GM12878 (cell line): ENCODE measurements at regions not wholly inside any gene's neighbourhood (a gene's known extent, or its start where the extent isn't known, plus 50 kb on each side); places are given as distances from the start of the nearest gene placed in this dataset.

ENCODE experiments used
- ATAC-seq: fragments of 200-7000 bp; cut with Tn5 transposase; 3 replicates; pipeline ENCODE4 v1.9.1; 2020; ENCODE audit warnings: mild to moderate bottlenecking, moderate library complexity
- BruUV-seq: library from RNA; stranded (reverse); fragments of 400-500 nt; replicated peaks from 2 replicates; lab custom pipeline; 2021; lab: Mats Ljungman, UMichigan
- CTCF ChIA-PET: fragments of 300-600 bp; sonication (Branson Sonifier 250); formaldehyde crosslinking; extraction: SDS; loops from one replicate; lab custom pipeline; 2021; ENCODE audit warnings: inconsistent platforms; lab: Yijun Ruan, JAX
- POLR2A ChIA-PET: fragments of 350-600 bp; formaldehyde crosslinking; extraction: SDS; loops from one replicate; lab custom pipeline; 2021; ENCODE audit warnings: inconsistent platforms; lab: Charles Lee
- RAD21 ChIA-PET: fragments of 300-600 bp; sonication (Branson Sonifier 250); formaldehyde crosslinking; loops from one replicate; lab custom pipeline; 2023; ENCODE audit warnings: antibody characterized with exemption; ENCODE audit not compliant: unreplicated experiment; lab: Charles Lee
- SMC1A ChIA-PET: fragments of 300-600 bp; sonication (Branson Sonifier 250); formaldehyde crosslinking; loops from one replicate; lab custom pipeline; 2023; ENCODE audit not compliant: unreplicated experiment, uncharacterized antibody; lab: Charles Lee
- DNase-seq: peaks from one replicate; pipeline ENCODE4 v3.0.0-alpha.2; 2011; ENCODE audit warnings: low read depth, low spot score
- FAIRE-seq: peaks from 3 replicates; lab custom pipeline; 2011; peaks lifted over from hg19 to GRCh38; lab: Jason Lieb, UNC
- H2AFZ ChIP-seq: 2 replicates; pipeline ENCODE4 v1.6.0; 2011; ENCODE audit warnings: low read depth, low read length, control low read depth; ENCODE audit not compliant: control insufficient read depth
- H3K27ac ChIP-seq: 2 replicates; pipeline ENCODE4 v1.5.1; 2011; ENCODE audit warnings: control low read depth; ENCODE audit not compliant: control insufficient read depth, insufficient read depth
- H3K27me3 ChIP-seq, 2 experiments: replicated peaks in 1 of 2; 2 replicates each; pipeline versions ENCODE4 v1.6.0 to v1.6.1; 2011; ENCODE audit warnings: low read length in 1 of 2; ENCODE audit not compliant: control insufficient read depth in 2 of 2, insufficient read depth in 2 of 2
- H3K36me3 ChIP-seq, 2 experiments: 2 replicates each; pipeline ENCODE4 v1.5.1; 2011; ENCODE audit warnings: low read length in 1 of 2; ENCODE audit not compliant: control insufficient read depth in 2 of 2, insufficient read depth in 2 of 2
- H3K4me1 ChIP-seq: 2 replicates; pipeline ENCODE4 v1.6.1; 2011; ENCODE audit warnings: mild to moderate bottlenecking, low read length, moderate library complexity, mixed read lengths; ENCODE audit not compliant: control insufficient read depth, insufficient read depth
- H3K4me2 ChIP-seq: 2 replicates; pipeline ENCODE4 v1.6.0; 2011; ENCODE audit warnings: control low read depth; ENCODE audit not compliant: control insufficient read depth, insufficient read depth
- H3K4me3 ChIP-seq: fragments of 200-600 bp; sonication (generic); 2 replicates; pipeline ENCODE4 v1.5.1; 2016
- H3K79me2 ChIP-seq: 2 replicates; pipeline ENCODE4 v1.6.0; 2011; ENCODE audit warnings: low read length; ENCODE audit not compliant: control insufficient read depth, insufficient read depth
- H3K9ac ChIP-seq: 2 replicates; pipeline ENCODE4 v1.8.0; 2011; ENCODE audit warnings: low read length, control low read depth, mixed read lengths; ENCODE audit not compliant: control insufficient read depth, insufficient read depth
- H3K9me3 ChIP-seq: replicated peaks from 3 replicates; pipeline ENCODE4 v1.5.1; 2011; ENCODE audit warnings: mild to moderate bottlenecking, low read length; ENCODE audit not compliant: control insufficient read depth, insufficient read depth
- H4K20me1 ChIP-seq: 2 replicates; pipeline ENCODE4 v1.6.0; 2011; ENCODE audit not compliant: control insufficient read depth, insufficient read depth
- ATF2 ChIP-seq: IDR thresholded peaks from 2 replicates; pipeline ENCODE4 v1.6.1; 2012; ENCODE audit warnings: low read length, inconsistent platforms
- ATF3 ChIP-seq: IDR thresholded peaks from 2 replicates; pipeline ENCODE4 v1.6.1; 2011; ENCODE audit warnings: low read depth, mild to moderate bottlenecking, low read length, moderate library complexity, borderline replicate concordance; ENCODE audit errors: extremely low read depth
- BACH1 ChIP-seq: fragments of 450-650 bp; IDR thresholded peaks from 2 replicates; pipeline ENCODE4 v1.6.1; 2017; ENCODE audit warnings: mild to moderate bottlenecking, borderline replicate concordance
- BMI1 ChIP-seq: fragments of 450-650 bp; IDR thresholded peaks from 2 replicates; pipeline ENCODE4 v1.6.1; 2016; ENCODE audit warnings: mild to moderate bottlenecking, moderate library complexity, borderline replicate concordance
- FOS ChIP-seq: IDR thresholded peaks from 3 replicates; pipeline ENCODE4 v1.6.1; 2011; ENCODE audit warnings: borderline replicate concordance; ENCODE audit not compliant: insufficient read length; ENCODE audit errors: extremely low read depth
- KDM1A ChIP-seq: fragments of 200-600 bp; sonication (generic); IDR thresholded peaks from 2 replicates; pipeline ENCODE4 v1.6.1; 2016; ENCODE audit warnings: borderline replicate concordance
- MTA2 ChIP-seq: fragments of 450-650 bp; IDR thresholded peaks from 2 replicates; pipeline ENCODE4 v1.6.1; 2016; ENCODE audit warnings: low read depth, mild to moderate bottlenecking, moderate library complexity
- POLR2A ChIP-seq: IDR thresholded peaks from 2 replicates; pipeline ENCODE4 v1.6.1; 2011; ENCODE audit warnings: low read depth, mild to moderate bottlenecking, low read length
- POLR2AphosphoS2 ChIP-seq: IDR thresholded peaks from 2 replicates; pipeline ENCODE4 v1.6.1; 2011; ENCODE audit warnings: low read depth, mild to moderate bottlenecking, low read length, improper control_type of control experiment, moderate library complexity
- POU2F2 ChIP-seq: IDR thresholded peaks from 3 replicates; pipeline ENCODE4 v1.6.1; 2011; ENCODE audit warnings: low read depth, mild to moderate bottlenecking, low read length, borderline replicate concordance
- RAD21 ChIP-seq: IDR thresholded peaks from 2 replicates; pipeline ENCODE4 v1.6.1; 2011; ENCODE audit warnings: mild to moderate bottlenecking, low read depth, low read length, moderate library complexity; ENCODE audit not compliant: insufficient read depth
- RB1 ChIP-seq: fragments of 450-650 bp; formaldehyde crosslinking; IDR thresholded peaks from 2 replicates; pipeline ENCODE4 v1.6.1; 2017; ENCODE audit warnings: mild to moderate bottlenecking, borderline replicate concordance
- RUNX3 ChIP-seq: IDR thresholded peaks from 2 replicates; pipeline ENCODE4 v1.6.1; 2012; ENCODE audit warnings: low read length, inconsistent platforms
- SP1 ChIP-seq: IDR thresholded peaks from one replicate; pipeline ENCODE4 v1.6.1; 2011; ENCODE audit warnings: low read depth, low read length
- USF1 ChIP-seq: IDR thresholded peaks from 2 replicates; pipeline ENCODE4 v1.6.1; 2011; ENCODE audit warnings: borderline replicate concordance, low read depth, mild to moderate bottlenecking, moderate library complexity, mixed read lengths, low read length; ENCODE audit not compliant: insufficient read depth; ENCODE audit errors: extremely low read length
- ZBED1 ChIP-seq: IDR thresholded peaks from 2 replicates; pipeline ENCODE4 v1.6.1; 2016; ENCODE audit warnings: borderline replicate concordance
- ZNF207 ChIP-seq: fragments of 450-650 bp; IDR thresholded peaks from 2 replicates; pipeline ENCODE4 v1.6.1; 2014; ENCODE audit warnings: antibody characterized with exemption, mild to moderate bottlenecking, borderline replicate concordance
- WGBS: methylation state at CpG from one replicate; pipeline ENCODE4 v1.1.6; 2016; ENCODE audit warnings: low lambda C conversion rate; ENCODE audit not compliant: insufficient replicate concordance, insufficient coverage; ENCODE audit errors: missing lambda C conversion rate; 5-methylcytosine and 5-hydroxymethylcytosine counted together
- in situ Hi-C: fragments of 300-500 bp; cut with MboI; formaldehyde crosslinking; loops from 9 replicates; pipeline ENCODE4 v1.14.3; 2018; ENCODE audit warnings: mixed read lengths
- intact Hi-C: fragments of 100-400 bp; cut with micrococcal nuclease; formaldehyde crosslinking; loops from one replicate; pipeline ENCODE4 v1.14.2; 2022; ENCODE audit not compliant: unreplicated experiment
- TF ChIP-seq, protein P1 (sequence below): fragments of 450-650 bp; IDR thresholded peaks from 2 replicates; pipeline ENCODE4 v1.6.1; 2017; ENCODE audit warnings: mild to moderate bottlenecking, moderate library complexity

DNA sequence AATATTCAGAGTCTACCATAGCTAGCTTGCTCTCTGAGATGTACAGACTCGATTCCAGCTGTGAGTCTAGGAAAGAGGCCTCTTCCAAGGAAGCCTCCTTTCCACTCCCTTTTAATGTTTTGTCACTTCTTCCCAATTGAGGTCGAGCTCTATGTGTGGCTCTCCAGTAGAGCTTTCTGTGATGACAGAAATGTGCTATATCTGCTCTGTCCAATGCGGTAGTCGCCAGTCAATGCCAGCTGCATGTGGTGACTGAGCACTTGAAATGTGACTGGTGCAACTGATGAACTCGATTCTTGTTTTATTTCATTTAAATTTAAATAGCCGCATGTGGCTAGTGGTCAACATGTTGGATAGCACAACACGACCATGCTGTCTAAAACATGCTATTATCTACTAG is 387.0 kb upstream of the NRP1 start (continued):
- TF ChIP-seq USF1 (no peak), FOS (no peak)

- Histone ChIP-seq H3K4me1 (no peaks in the 10 kb centered on the region), H2AFZ (no peak overlapping the region), H3K36me3 (no peaks in the 10 kb centered on the region), H3K79me2 (no peaks in the 10 kb centered on the region), H3K9me3 (no peaks in the 10 kb centered on the region), H3K4me3 (no peak overlapping the region), H3K9ac (no peak overlapping the region), H3K27me3 (no peaks in the 10 kb centered on the region), H4K20me1 (no peaks in the 10 kb centered on the region), H3K27ac (no peak overlapping the region), H3K4me2 (no peak overlapping the region)
- ChIA-PET CTCF (no interaction called here), SMC1A (interaction anchor here (1.0 to 1.7 kb wide), 2 partner anchors 10 to 40 kb away, joined by 3 to 4 read pairs; no protein-coding TSS in a partner anchor), POLR2A (no interaction called here), RAD21 (no interaction called here)
- no peak for ATAC-seq
- intact Hi-C loops: no loop called here
- no TSS peak for BruUV-seq
- FAIRE-seq: no peak
- no peak for DNase-seq
- WGBS: 0% methylated on average over 2 of the region's 2 CpGs
- in situ Hi-C loops: no loop called here
- TF ChIP-seq POU2F2 (no peak), RB1 (no peak), ZBED1 (no peak), BACH1 (no peak), BMI1 (no peak), ATF2 (no peak), ATF3 (no peak), RUNX3 (no peak), POLR2AphosphoS2 (no peak), SP1 (no peak), POLR2A (no peak), MTA2 (no peak), KDM1A (no peak), ZNF207 (no peak), RAD21 (no peak)
- TF ChIP-seq, protein P1, sequence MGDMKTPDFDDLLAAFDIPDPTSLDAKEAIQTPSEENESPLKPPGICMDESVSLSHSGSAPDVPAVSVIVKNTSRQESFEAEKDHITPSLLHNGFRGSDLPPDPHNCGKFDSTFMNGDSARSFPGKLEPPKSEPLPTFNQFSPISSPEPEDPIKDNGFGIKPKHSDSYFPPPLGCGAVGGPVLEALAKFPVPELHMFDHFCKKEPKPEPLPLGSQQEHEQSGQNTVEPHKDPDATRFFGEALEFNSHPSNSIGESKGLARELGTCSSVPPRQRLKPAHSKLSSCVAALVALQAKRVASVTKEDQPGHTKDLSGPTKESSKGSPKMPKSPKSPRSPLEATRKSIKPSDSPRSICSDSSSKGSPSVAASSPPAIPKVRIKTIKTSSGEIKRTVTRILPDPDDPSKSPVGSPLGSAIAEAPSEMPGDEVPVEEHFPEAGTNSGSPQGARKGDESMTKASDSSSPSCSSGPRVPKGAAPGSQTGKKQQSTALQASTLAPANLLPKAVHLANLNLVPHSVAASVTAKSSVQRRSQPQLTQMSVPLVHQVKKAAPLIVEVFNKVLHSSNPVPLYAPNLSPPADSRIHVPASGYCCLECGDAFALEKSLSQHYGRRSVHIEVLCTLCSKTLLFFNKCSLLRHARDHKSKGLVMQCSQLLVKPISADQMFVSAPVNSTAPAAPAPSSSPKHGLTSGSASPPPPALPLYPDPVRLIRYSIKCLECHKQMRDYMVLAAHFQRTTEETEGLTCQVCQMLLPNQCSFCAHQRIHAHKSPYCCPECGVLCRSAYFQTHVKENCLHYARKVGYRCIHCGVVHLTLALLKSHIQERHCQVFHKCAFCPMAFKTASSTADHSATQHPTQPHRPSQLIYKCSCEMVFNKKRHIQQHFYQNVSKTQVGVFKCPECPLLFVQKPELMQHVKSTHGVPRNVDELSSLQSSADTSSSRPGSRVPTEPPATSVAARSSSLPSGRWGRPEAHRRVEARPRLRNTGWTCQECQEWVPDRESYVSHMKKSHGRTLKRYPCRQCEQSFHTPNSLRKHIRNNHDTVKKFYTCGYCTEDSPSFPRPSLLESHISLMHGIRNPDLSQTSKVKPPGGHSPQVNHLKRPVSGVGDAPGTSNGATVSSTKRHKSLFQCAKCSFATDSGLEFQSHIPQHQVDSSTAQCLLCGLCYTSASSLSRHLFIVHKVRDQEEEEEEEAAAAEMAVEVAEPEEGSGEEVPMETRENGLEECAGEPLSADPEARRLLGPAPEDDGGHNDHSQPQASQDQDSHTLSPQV: no peak
Measured at GRCh38 chr10:33720161-33720560, 385.7 kb upstream of the NRP1 start.
